NCI-H69 (cell line): ENCODE measurements at regions not wholly inside any gene's neighbourhood (a gene's known extent, or its start where the extent isn't known, plus 50 kb on each side); places are given as distances from the start of the nearest gene placed in this dataset.

Experiments
- DNase-seq: peaks from one replicate; lab custom pipeline; 2025; lab: John Stamatoyannopoulos, UW

GRCh38 chr18:40949114-40949950 is 1005.7 kb upstream of the PIK3C3 start:
- DNase-seq: peak; percentile 90

- DNase-seq: no peak
Measured at GRCh38 chr18:40944576-40944975, 1010.5 kb upstream of the PIK3C3 start.

GRCh38 chr18:40939656-40940515 is 1015.1 kb upstream of the PIK3C3 start:
- no peak for DNase-seq

GRCh38 chr18:40938615-40939014 is 1016.4 kb upstream of the PIK3C3 start:
- DNase-seq: no peak

GRCh38 chr18:40937386-40937785 is 1017.6 kb upstream of the PIK3C3 start:
- no peak for DNase-seq

- peak; percentile 74 for DNase-seq
Measured at GRCh38 chr18:40935423-40935822, 1019.6 kb upstream of the PIK3C3 start.

- DNase-seq: peak; percentile 72
Measured at GRCh38 chr18:40932862-40933261, 1022.2 kb upstream of the PIK3C3 start.

GRCh38 chr18:40930211-40930882 is 1024.7 kb upstream of the PIK3C3 start:
- peak; percentile 25 for DNase-seq

- no peak for DNase-seq
Measured at GRCh38 chr18:40929399-40929798, 1025.6 kb upstream of the PIK3C3 start.

- DNase-seq: peak; percentile 65
Measured at GRCh38 chr18:40926679-40927078, 1028.4 kb upstream of the PIK3C3 start.

GRCh38 chr18:40925071-40925541 is 1029.9 kb upstream of the PIK3C3 start:
- peak; percentile 81 for DNase-seq

GRCh38 chr18:40921845-40922629 is 1033.0 kb upstream of the PIK3C3 start:
- DNase-seq: peak; percentile 86

- DNase-seq: peak; percentile 70
Measured at GRCh38 chr18:40917056-40917455, 1038.0 kb upstream of the PIK3C3 start.

GRCh38 chr18:40915724-40916123 is 1039.3 kb upstream of the PIK3C3 start:
- no peak for DNase-seq

GRCh38 chr18:40911582-40912254 is 1043.3 kb upstream of the PIK3C3 start:
- DNase-seq: peak; percentile 26

- no peak for DNase-seq
Measured at GRCh38 chr18:40911041-40911440, 1044.0 kb upstream of the PIK3C3 start.

- peak; percentile 97 for DNase-seq
Measured at GRCh38 chr18:40907842-40908241, 1047.2 kb upstream of the PIK3C3 start.

GRCh38 chr18:40904295-40904694 is 1050.7 kb upstream of the PIK3C3 start:
- peak; percentile 40 for DNase-seq

GRCh38 chr18:40902436-40902835 is 1052.6 kb upstream of the PIK3C3 start:
- peak; percentile 76 for DNase-seq

GRCh38 chr18:40897884-40898283 is 1057.2 kb upstream of the PIK3C3 start:
- peak; percentile 81 for DNase-seq

- no peak for DNase-seq
Measured at GRCh38 chr18:40883271-40883670, 1071.8 kb upstream of the PIK3C3 start.
